Midbrain (tissue), 1 donor: ENCODE measurements at regions not wholly inside any gene's neighbourhood (a gene's known extent, or its start where the extent isn't known, plus 50 kb on each side); places are given as distances from the start of the nearest gene placed in this dataset.

Experiments
- DNase-seq: peaks from one replicate; lab custom pipeline; 2025; lab: John Stamatoyannopoulos, UW

DNA sequence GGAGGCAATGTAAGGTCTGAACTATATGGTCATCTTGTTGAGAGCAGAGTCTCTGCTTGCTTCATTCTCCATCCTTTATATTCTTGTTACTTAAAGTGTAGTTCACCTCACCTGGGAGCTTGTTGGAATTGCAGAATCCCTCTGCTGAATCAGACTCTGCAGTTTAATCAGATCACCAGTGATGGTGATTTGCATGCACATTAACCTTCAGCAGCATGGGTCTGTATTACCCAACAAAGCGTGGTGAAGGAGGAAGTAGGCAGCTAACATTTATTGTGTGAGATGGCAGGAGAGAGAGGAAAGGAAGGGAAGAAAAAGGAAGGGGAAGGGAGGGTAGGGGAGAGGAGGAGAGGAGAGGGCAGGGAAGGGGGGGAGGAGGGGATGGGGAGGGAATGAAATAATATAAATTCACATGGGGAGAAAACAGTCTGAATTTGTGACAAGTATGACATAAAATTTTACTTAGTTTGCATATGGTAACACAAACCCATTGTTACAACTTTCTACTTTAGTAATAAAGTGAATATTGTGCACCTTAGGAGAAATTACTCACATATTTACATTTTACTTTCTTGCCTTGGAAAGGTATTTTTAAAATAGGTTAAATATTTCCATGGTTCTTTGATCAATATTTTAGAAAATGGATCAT lies 740.7 kb downstream of the DHX35 start:
- DNase-seq: no peak

DNA sequence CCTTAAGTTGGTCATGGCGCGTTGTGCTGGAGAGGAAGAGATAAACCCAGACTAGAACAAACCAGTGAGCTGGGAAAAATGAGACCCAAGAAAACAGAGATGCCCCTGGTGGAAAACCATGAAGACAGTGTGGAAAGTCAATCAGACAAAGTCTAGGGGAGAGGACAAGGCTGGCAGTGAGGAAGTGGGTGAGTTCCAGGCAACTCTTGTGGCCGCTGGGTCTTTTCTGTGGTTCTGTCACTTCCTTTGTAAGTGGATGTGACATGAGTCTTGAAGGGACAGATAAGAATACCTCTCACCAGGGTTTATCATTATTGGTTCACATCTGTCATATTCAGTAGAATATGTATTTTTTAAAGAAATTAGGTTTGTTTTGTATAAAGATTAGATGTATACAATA lies 738.4 kb downstream of the DHX35 start:
- DNase-seq: no peak

- no peak for DNase-seq
Measured at GRCh38 chr20:39699166-39699725, 737.1 kb downstream of the DHX35 start.

GRCh38 chr20:39698752-39699151 lies 736.6 kb downstream of the DHX35 start:
- no peak for DNase-seq

- DNase-seq: no peak
Measured at GRCh38 chr20:39691151-39691862, 729.2 kb downstream of the DHX35 start.

GRCh38 chr20:39676857-39677391 lies 714.8 kb downstream of the DHX35 start:
- DNase-seq: peak; percentile 8

GRCh38 chr20:39676241-39676640 lies 714.1 kb downstream of the DHX35 start:
- no peak for DNase-seq

- no peak for DNase-seq
Measured at GRCh38 chr20:39674842-39675241, 712.7 kb downstream of the DHX35 start.

DNA sequence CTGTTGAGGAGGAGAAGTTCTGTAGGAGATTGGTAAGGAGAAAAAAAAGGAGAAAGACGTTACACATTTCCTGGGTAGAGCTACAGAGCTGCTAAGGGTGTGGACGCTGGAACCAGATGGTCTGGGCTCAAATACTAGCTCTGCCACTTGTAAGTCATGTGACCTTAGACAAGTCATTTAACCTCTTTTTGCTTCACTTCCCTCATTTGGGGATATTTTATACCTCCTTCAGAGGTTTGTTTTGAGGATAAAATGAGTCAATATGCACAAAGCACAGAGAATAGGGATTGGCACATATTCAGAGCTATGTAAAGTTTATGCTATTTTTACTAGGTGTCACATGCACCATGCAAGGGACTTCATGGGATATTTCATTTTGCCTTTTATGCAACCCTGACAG lies 708.8 kb downstream of the DHX35 start:
- DNase-seq: no peak

DNA sequence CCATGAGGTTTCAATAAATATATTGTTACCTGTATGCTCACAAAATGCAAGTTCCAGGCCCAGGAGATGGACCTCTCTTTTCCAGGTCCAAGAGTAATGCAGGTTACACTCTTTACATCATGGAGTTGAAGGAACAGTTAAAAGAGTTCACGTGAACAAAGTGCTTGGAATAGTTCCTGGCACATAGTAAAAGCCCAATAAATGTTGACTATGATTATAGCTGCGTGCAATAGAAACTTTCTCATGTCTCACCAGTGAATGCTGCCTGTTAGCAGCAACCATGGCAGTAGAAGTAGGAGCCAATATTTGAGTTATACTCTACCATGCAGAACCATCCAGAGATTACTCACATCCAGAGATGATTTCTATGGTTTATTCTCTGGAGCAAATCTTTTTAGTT lies 707.5 kb downstream of the DHX35 start:
- DNase-seq: no peak

GRCh38 chr20:39668038-39668437 lies 705.9 kb downstream of the DHX35 start:
- DNase-seq: no peak

DNA sequence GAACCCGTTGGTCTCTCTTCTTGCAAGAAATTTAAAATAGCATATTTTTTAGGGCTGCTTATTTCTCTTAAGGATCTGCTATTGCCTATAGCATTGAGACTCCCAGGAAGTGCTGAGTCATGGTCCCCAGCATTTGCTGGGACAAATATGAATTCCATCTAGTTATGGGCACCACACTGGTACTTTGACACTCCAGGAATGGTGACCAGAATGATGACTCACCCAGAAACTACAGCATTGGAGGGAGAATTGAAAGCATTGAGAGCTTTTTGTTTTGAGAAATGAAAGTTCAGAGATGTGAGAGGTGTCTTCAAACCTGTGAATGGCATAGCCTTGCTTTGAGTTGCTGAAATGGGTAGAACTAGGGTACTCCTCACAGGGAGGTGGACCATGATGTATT lies 699.7 kb downstream of the DHX35 start:
- no peak for DNase-seq

- DNase-seq: no peak
Measured at GRCh38 chr20:39660965-39661364, 698.8 kb downstream of the DHX35 start.

GRCh38 chr20:39660226-39660625 lies 698.1 kb downstream of the DHX35 start:
- DNase-seq: no peak

GRCh38 chr20:39658662-39659409 lies 696.7 kb downstream of the DHX35 start:
- DNase-seq: no peak

- DNase-seq: peak; percentile 1
Measured at GRCh38 chr20:39654171-39654570, 692.0 kb downstream of the DHX35 start.

GRCh38 chr20:39651645-39652325 lies 689.6 kb downstream of the DHX35 start:
- DNase-seq: no peak

DNA sequence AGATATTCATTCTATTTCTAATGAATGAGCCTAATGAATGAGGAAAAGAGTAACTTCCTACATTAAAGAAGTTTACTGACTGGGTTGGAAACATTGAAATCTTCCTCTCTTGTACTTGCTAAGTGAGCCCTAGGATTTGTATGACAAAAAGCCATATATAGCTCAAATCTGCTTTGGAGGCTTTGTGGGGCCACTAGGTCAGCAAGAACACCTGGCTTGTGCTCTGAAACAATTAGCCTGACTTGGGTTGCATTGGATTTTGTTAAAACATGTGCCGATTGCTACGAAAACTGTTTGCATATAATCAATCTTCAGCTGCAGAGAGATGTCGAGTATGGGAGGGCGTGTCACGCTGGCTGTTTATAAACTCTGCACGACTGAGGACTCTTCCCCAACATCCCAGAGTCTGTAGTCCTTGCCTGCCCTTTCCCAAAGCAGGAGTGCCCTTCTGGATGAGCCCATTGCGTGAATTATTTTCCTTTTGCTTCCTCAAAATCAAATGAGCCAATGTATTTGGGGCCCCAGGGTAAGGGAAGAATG lies 684.8 kb downstream of the DHX35 start:
- DNase-seq: no peak

GRCh38 chr20:39645131-39645530 lies 683.0 kb downstream of the DHX35 start:
- no peak for DNase-seq

DNA sequence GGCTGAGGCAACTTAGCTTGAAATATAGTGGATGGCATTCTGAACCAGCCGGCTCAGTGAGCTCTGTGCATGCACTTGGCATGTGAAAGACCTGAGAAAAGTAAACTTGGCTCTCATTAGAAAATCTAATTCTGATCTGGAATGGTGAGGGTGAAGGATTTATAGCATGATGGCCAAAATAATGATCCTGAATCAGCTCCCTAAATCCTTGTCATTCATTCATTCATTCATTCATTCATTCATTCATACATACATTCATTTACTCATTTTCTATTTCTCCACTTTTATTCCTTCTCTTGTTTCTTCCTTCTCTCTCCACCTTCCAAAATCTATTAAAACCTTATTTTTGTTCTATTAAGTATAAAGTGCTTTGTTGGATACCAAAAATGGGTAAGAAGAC lies 681.1 kb downstream of the DHX35 start:
- no peak for DNase-seq

- DNase-seq: no peak
Measured at GRCh38 chr20:39641423-39641822, 679.3 kb downstream of the DHX35 start.

DNA sequence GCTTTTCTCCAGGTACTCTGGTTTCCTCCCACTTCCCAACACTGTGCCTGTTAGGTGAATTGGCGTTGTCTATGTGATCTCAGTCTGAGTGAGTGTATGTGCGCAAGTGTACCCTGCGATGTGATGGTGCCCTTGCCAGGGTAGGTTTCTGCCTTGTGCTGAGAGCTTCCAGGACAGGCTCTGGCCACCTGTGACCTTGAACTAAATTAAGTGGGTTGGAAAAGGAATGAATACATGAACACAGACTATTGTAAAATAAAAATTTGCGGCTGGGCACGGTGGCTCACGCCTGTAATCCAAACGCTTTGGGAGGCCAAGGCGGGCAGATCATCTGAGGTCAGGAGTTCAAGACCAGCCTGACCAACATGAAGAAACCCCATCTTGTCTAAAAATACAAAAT lies 678.0 kb downstream of the DHX35 start:
- no peak for DNase-seq
